Stimulated activated naive B cell treated with anti-CD40 and anti-IgM and Interleukin-4, amounts not matched to agents 10 μg/mL and 1 μg/mL and 100 μg/mL, for 72 hours (primary cell): ENCODE measurements at regions not wholly inside any gene's neighbourhood (a gene's known extent, or its start where the extent isn't known, plus 50 kb on each side); places are given as distances from the start of the nearest gene placed in this dataset.
"Not testable (repeated sequence)": the region's sequence is repeated elsewhere in the genome, so short reads cannot be mapped to it uniquely, and the experiment has no call there.

Experiments used
- ATAC-seq, 2 donors: fragments of 150-1000 bp; cut with Tn5 transposase; replicated peaks; 2 replicates each; pipeline ENCODE4 v1.10.0; 2021; ENCODE audit warnings: moderate library complexity in 1 of 2
- DNase-seq: peaks from one replicate; pipeline ENCODE4 v3.0.0; 2021
- H3K27ac Mint-ChIP-seq: one replicate; pipeline ENCODE4 v1.8.0; 2022; ENCODE audit warnings: mild to moderate bottlenecking, mixed read lengths
- H3K27me3 Mint-ChIP-seq, 2 donors: one replicate each; pipeline ENCODE4 v1.8.0; 2022; ENCODE audit warnings: mixed read lengths in 2 of 2
- H3K36me3 Mint-ChIP-seq, 2 donors: one replicate each; pipeline ENCODE4 v1.8.0; 2022; ENCODE audit warnings: mixed read lengths in 2 of 2, mild to moderate bottlenecking in 1 of 2
- H3K4me1 Mint-ChIP-seq, 2 donors: one replicate each; pipeline ENCODE4 v1.8.0; 2022; ENCODE audit warnings: mixed read lengths in 2 of 2, mild to moderate bottlenecking in 1 of 2
- H3K4me3 Mint-ChIP-seq, 2 donors: one replicate each; pipeline ENCODE4 v1.8.0; 2022; ENCODE audit warnings: mild to moderate bottlenecking in 2 of 2, mixed read lengths in 2 of 2, moderate library complexity in 1 of 2
- H3K9me3 Mint-ChIP-seq, 2 donors: one replicate each; pipeline ENCODE4 v1.8.0; 2022; ENCODE audit warnings: mixed read lengths in 2 of 2, mild to moderate bottlenecking in 1 of 2

DNA sequence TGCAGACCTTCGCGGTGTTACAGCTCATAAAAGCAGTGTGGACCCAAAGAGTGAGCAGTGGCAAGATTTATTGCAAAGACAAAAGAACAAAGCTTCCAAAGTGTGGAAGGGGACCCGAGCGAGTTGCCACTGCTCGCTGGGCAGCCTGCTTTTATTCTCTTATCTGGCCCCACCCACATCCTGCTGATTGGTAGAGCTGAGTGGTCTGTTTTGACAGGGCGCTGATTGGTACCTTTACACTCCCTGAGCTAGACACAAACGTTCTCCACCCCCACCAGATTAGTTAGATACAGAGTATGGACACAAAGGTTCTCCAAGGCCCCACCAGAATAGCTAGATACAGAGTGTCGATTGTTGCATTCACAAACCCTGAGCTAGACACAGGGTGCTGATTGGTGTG, 156.2 kb upstream of the GIMD1 start:
- not testable (repeated sequence) for H3K4me3 Mint-ChIP-seq, H3K27ac Mint-ChIP-seq, DNase-seq, H3K4me1 Mint-ChIP-seq, H3K9me3 Mint-ChIP-seq, H3K27me3 Mint-ChIP-seq, ATAC-seq, H3K36me3 Mint-ChIP-seq

DNA sequence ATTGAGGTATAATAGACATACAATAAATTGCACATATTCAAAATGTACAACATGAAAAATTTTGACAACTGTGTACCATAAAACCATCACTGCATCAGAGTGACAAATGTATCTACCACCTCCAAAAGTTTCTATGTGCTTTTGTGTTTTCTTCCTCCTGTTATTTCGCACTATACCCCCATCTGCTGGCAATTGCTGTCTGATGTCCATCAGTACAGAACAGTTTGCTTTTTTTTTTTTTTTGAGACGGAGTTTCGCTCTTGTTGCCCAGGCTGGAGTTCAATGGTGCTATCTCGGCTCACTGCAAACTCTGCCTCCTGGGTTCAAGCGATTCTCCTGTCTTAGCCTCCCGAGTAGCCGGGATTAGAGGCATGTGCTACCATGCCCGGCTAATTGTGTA, 154.3 kb upstream of the GIMD1 start:
- Mint-ChIP-seq H3K27ac (no peak overlapping the region), H3K27me3 (no peaks in the 10 kb centered on the region), H3K4me3 (no peak overlapping the region), H3K4me1 (no peaks in the 10 kb centered on the region), H3K36me3 (no peaks in the 10 kb centered on the region), H3K9me3 (peaks cover 3 to 5% of the 10 kb centered on the region in 2 donors)
- DNase-seq (no peak), ATAC-seq (no peak)

DNA sequence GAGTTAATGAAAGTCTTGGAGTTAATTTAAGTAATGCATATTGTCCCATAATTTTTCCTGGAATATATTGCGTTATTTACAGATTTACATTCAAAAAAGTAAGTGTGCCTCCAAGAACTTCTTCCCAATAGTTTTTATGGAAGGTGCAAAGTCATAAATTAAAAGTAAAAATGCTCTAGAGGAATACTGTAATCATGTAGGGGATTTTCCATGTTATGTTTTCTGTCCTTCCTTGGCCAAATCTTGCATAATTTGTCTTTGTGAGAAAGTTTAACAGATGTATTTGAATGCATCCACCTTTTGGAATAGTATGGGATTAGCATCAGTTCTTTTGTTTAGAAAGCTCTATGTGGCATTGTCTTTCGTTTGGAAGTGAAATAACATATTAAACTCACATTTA, 144.1 kb upstream of the GIMD1 start:
- Mint-ChIP-seq H3K27me3 (no peaks in the 10 kb centered on the region), H3K27ac (no peak overlapping the region), H3K36me3 (no peaks in the 10 kb centered on the region), H3K9me3 (no peaks in the 10 kb centered on the region), H3K4me1 (no peaks in the 10 kb centered on the region), H3K4me3 (no peak overlapping the region)
- ATAC-seq (no peak), DNase-seq (no peak)

DNA sequence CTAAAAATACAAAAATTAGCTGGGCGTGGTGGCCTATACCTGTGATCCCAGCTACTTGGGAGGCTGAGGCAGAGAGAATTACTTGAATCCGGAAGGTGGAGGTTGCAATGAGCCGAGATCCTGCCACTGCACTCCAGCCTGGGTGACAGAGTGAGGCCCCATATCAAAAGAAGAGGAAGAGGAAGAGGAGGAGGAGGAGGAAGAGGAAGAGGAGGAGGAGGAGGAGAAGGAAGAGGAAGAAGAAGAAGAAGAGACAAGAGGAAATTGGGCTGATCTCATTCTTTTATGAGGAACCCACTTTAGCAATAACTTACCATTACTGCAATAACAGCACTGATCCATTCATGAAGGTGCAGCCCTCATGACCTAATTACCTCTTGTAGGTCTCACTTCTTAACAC, 138.9 kb upstream of the GIMD1 start:
- no peaks in the 10 kb centered on the region for H3K36me3 Mint-ChIP-seq
- H3K4me1 Mint-ChIP-seq = no peaks in the 10 kb centered on the region
- ATAC-seq (no peak), DNase-seq (no peak)
- peaks cover 0 to under 1% of the 10 kb centered on the region in 2 donors for H3K27me3 Mint-ChIP-seq
- H3K4me3 Mint-ChIP-seq = no peak overlapping the region
- no peaks in the 10 kb centered on the region for H3K9me3 Mint-ChIP-seq
- H3K27ac Mint-ChIP-seq = no peak overlapping the region

DNA sequence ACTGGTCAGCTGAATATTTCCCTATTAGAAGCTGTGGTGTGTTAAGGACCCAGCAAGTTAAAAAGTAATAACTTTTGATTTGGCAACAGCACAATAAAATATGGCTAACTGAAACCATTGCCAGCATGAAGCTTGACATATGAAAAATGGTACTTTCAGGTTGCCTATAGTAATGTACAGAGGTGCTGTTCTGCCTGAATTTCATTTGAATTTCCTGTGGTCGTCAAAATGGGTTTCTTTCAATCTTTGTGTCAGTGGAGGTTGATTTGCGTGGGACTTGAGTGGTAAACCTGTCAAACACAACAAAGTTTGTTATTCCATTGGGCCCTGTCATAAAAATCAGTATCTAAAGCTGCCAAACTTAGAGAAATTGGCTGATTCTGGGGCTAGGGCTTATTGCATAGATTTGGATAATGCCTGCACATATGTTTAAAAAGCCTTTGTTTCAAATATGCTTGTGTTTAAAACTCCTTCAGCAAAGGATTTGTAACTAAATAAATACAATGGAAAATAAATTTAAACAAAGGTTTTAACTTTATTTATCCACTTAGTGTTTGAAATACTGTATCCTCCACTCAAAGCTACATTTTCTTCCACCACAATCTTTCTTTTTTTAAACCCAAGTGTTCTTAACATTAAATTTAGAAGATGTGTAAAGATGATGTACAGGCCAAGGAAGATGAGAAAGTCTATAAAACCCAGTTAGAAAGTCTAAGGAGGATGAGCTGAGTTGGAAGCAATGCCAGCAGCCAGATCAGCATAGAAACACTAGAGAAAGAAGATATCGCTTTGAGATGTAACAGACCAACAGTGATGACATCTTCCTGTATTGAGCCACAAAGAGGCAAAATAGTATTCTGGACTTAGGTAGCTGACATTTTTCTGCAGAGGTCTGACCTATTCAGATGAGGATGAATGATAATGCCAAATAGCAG, 134.8 kb upstream of the GIMD1 start:
- no peak overlapping the region for H3K27ac Mint-ChIP-seq
- DNase-seq (no peak), ATAC-seq (no peak)
- H3K36me3 Mint-ChIP-seq = peaks cover 0 to 1% of the 10 kb centered on the region in 2 donors
- peaks cover 2 to 7% of the 10 kb centered on the region in 2 donors for H3K9me3 Mint-ChIP-seq
- H3K4me1 Mint-ChIP-seq = peaks cover 0 to 7% of the 10 kb centered on the region in 2 donors
- H3K4me3 Mint-ChIP-seq = no peak overlapping the region
- H3K27me3 Mint-ChIP-seq = peaks cover 4 to 10% of the 10 kb centered on the region in 2 donors

DNA sequence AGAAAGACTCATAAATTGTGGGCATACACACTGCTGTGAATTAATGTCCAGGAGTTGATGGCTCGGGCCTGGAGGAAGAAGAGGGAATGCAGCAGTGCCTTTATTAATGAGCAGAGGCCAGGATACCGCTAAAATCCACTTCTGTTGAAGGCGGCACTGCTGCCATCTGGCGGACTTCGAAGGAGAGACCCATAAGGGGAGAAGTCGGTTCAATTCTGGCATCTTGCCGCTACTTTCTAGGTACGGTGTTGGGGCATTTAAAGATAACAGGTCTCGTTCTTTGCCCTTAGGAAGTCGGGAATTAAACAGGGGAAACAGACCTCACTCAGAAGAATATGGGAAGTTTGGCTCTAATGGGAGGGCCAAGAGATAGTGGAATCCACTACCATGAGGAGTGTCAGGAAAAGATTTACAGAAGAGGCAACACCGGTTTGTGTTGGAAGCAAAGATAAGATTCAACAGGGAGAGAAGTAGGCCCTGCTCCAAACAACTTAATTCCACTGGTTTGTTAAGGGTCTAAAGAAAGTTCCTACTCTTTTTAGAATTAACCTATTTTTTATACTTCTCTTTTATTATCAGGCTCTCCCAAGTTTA, 133.6 kb upstream of the GIMD1 start:
- DNase-seq (peak; percentile 6), ATAC-seq (peak; percentile 68 to 69)
- peaks cover 0 to 7% of the 10 kb centered on the region in 2 donors for H3K4me1 Mint-ChIP-seq
- H3K4me3 Mint-ChIP-seq = no peak overlapping the region
- peaks cover 0 to 1% of the 10 kb centered on the region in 2 donors for H3K36me3 Mint-ChIP-seq
- peaks cover 4 to 10% of the 10 kb centered on the region in 2 donors for H3K27me3 Mint-ChIP-seq
- peaks cover 2 to 7% of the 10 kb centered on the region in 2 donors for H3K9me3 Mint-ChIP-seq
- H3K27ac Mint-ChIP-seq = no peak overlapping the region

DNA sequence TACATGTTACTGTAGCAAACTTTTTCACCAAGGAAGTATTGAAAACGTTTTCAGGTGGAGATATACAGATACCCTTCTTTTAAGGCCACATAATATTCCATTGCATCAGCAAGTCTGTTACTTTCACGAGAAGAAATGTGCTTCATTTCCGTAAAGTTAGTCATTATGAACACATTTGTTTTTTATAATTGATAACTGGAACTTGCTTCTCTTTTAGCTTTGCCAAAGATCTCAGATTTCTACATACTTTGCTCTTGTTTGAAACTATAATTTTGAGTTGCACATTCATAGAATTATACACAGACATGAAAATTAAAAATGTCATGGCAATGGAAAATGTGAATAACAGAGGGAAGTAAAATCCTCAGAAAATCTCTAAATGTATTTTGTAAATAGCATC, 128.7 kb upstream of the GIMD1 start:
- Mint-ChIP-seq H3K9me3 (peaks cover 2 to 10% of the 10 kb centered on the region in 2 donors), H3K27ac (no peak overlapping the region), H3K4me3 (no peak overlapping the region), H3K4me1 (peaks cover 0 to 6% of the 10 kb centered on the region in 2 donors), H3K36me3 (peaks cover 0 to 1% of the 10 kb centered on the region in 2 donors), H3K27me3 (peaks cover 3 to 8% of the 10 kb centered on the region in 2 donors)
- ATAC-seq (no peak), DNase-seq (no peak)

DNA sequence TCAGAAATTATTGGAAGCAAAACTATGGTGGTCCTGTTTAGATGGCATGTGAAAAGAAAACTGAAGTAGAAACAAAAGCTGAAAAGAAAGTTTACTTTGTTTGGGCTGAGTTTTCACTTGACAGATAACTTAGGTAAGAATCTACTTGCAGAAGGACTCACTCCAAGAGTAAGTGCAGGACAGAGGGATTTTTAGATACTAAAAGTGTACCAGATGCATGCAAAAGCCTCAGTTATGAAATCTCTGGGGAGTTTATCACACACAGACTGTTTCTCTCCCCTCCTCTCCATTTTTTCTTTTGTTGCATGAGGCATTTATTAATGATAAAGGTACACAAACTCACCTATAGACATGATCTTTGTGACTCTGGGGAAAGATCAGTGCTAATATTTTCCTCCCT, 127.5 kb upstream of the GIMD1 start:
- DNase-seq (no peak), ATAC-seq (no peak)
- Mint-ChIP-seq H3K4me3 (no peak overlapping the region), H3K36me3 (peaks cover 0 to 1% of the 10 kb centered on the region in 2 donors), H3K4me1 (no peaks in the 10 kb centered on the region), H3K27me3 (no peaks in the 10 kb centered on the region), H3K9me3 (peaks cover 2 to 10% of the 10 kb centered on the region in 2 donors), H3K27ac (no peak overlapping the region)

DNA sequence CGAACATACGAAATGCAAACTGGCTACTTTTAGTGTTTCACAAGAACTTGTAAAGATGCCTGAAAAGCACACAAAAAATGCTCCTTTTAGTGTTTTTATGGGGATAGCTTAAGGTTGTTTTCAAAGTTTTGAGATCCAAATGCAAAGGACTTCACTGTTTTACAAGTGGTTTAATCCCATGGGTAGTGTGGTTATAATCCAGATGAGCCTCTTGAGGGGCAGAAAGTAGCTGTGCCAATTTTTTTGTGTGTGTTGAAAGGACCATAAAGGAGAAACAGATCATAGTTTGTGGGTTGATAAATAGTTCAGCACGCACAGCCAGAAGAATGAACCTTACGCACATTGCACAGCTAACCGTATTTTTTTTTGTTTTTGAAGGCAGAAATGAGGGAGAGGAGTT, 126.9 kb upstream of the GIMD1 start:
- no peaks in the 10 kb centered on the region for H3K27me3 Mint-ChIP-seq

DNA sequence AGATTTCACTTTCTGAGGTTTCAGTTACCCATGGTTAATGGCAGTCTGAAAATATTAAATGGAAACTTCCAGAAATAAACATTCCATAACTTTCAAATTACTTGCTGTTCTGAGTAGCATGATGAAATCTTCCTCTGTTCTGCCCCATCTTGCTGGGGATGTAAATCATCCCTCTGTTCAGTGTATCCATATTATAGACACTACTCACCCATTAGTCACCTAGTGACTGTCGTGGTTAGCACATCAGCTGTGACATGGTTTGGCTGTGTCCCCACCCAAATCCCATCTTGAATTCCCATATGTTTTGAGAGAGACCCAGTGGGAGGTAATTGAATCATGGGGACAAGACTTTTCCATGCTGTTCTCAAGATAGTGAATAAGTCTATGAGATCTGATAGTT, 125.5 kb upstream of the GIMD1 start:
- no peak overlapping the region for H3K4me3 Mint-ChIP-seq
- peaks cover 0 to 1% of the 10 kb centered on the region in 2 donors for H3K36me3 Mint-ChIP-seq
- no peaks in the 10 kb centered on the region for H3K4me1 Mint-ChIP-seq
- no peak overlapping the region for H3K27ac Mint-ChIP-seq
- DNase-seq (no peak), ATAC-seq (no peak)
- peaks cover 4 to 7% of the 10 kb centered on the region in 2 donors for H3K9me3 Mint-ChIP-seq
- H3K27me3 Mint-ChIP-seq = no peaks in the 10 kb centered on the region

More for the DNA sequence above, 126.9 kb upstream of the GIMD1 start:
- Mint-ChIP-seq H3K4me3 (no peak overlapping the region), H3K9me3 (peaks cover 4 to 10% of the 10 kb centered on the region in 2 donors), H3K4me1 (no peaks in the 10 kb centered on the region), H3K27ac (no peak overlapping the region), H3K36me3 (peaks cover 0 to 1% of the 10 kb centered on the region in 2 donors)
- ATAC-seq (no peak), DNase-seq (no peak)

DNA sequence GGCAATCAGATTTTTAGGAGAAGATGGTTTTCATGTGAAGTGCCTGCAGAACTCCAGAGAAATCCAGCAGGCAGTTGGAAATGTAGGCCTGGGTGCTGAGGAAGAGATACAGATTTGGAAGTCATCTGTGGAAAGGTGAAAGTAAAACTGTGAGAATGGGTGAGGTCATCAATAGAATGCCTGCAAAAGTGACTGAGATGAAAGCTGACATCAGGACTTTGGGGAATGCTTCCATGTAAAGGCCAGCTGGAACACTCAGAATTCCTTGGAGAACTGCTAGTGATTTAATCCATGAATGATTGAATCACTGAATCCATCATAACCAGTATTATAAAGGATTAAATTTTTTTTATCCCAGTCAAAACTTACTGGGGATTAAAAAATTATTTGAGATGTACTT, 124.5 kb upstream of the GIMD1 start:
- Mint-ChIP-seq H3K4me1 (no peaks in the 10 kb centered on the region), H3K27me3 (no peaks in the 10 kb centered on the region), H3K9me3 (peaks cover 2 to 3% of the 10 kb centered on the region in 2 donors), H3K4me3 (no peak overlapping the region), H3K36me3 (no peaks in the 10 kb centered on the region), H3K27ac (no peak overlapping the region)
- ATAC-seq (no peak), DNase-seq (no peak)

DNA sequence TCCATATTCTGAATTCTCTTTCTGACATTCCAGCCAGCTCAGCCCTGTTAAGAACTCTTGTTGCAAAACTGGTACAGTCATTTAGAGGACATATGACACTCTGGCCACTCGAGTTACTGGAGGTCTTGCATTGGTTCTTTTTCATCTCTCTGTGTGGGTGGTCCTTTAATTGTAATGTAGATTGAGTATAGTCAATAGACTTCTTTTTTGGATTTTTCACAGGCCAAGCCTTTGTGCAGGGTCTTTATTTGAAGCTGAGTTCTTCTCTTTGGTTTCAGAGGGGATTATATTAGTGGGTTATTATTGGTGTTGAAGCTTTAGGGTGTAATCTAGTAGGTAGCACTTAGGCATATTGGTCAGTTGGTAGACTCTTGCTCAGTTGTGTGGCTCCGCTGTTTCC, 118.0 kb upstream of the GIMD1 start:
- peaks cover 0 to 10% of the 10 kb centered on the region in 2 donors for H3K27me3 Mint-ChIP-seq
- H3K4me3 Mint-ChIP-seq = no peak overlapping the region
- H3K36me3 Mint-ChIP-seq = no peaks in the 10 kb centered on the region
- DNase-seq (no peak), ATAC-seq (no peak)
- H3K4me1 Mint-ChIP-seq = no peaks in the 10 kb centered on the region
- peaks cover 0 to 7% of the 10 kb centered on the region in 2 donors for H3K9me3 Mint-ChIP-seq
- H3K27ac Mint-ChIP-seq = no peak overlapping the region

DNA sequence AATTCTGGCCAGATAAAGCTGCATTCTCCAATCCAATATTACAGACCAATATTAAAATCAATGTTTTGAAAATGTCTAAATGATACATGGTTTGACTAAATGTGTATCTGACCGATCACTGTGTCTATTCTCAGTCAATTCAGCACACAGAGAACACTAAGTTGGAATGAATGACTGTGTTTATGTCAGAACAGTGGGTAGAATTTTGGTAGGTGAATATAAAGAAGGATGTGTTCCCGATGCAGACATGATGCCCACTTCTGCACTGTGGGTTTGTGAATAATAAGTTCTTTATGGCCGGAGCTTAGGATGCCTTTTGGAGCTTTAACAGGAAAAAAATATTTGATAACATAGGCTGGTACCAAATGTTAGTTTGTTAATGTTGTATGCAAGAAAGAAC, 113.2 kb upstream of the GIMD1 start:
- Mint-ChIP-seq H3K27ac (no peak overlapping the region), H3K36me3 (no peaks in the 10 kb centered on the region), H3K4me1 (no peaks in the 10 kb centered on the region), H3K9me3 (peaks cover 0 to 5% of the 10 kb centered on the region in 2 donors), H3K4me3 (no peak overlapping the region), H3K27me3 (peaks cover 0 to 10% of the 10 kb centered on the region in 2 donors)
- ATAC-seq (no peak), DNase-seq (no peak)

DNA sequence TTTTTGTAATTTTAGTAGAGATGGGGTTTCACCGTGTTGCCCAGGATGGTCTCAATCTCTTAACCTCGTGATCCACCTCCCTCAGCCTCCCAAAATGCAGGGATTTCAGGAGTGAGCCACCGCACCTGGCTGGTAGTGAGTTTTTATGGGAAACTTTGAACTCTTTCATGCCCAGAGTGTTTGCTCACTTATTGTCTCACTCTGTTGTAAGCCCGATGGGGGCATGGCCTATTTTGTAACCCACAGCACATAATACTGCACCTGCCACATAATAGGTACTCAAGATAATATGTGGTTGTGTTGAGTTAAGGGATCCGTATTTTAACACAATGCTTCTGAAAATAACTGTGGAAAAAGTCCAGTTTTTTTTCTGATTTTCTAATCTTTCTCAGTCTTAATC, 109.6 kb upstream of the GIMD1 start:
- ATAC-seq (no peak), DNase-seq (no peak)
- H3K4me1 Mint-ChIP-seq = no peaks in the 10 kb centered on the region
- peaks cover 0 to 5% of the 10 kb centered on the region in 2 donors for H3K9me3 Mint-ChIP-seq
- no peaks in the 10 kb centered on the region for H3K27me3 Mint-ChIP-seq
- H3K36me3 Mint-ChIP-seq = no peaks in the 10 kb centered on the region
- no peak overlapping the region for H3K4me3 Mint-ChIP-seq
- H3K27ac Mint-ChIP-seq = no peak overlapping the region

DNA sequence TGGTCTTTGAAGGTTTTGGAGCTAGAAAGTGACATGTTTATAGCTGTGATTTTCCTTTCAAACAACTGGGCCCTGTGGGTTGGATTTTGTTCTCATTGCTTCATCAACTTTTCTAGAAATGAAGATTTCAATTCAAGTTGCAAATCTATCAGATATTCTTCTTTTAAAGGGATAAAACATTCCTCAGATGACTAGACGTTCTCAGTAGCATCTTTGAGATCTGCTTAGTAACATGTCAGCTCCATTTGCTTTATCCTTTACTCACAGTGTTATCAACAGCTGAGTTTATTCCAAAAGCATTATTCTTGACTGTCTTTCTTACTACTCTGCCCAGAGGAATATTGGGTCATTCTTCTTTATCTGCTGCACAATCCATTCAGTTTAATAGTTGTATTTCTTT, 108.2 kb upstream of the GIMD1 start:
- H3K9me3 Mint-ChIP-seq = peaks cover 2 to 5% of the 10 kb centered on the region in 2 donors
- no peak overlapping the region for H3K4me3 Mint-ChIP-seq
- H3K36me3 Mint-ChIP-seq = no peaks in the 10 kb centered on the region
- ATAC-seq (no peak), DNase-seq (no peak)
- H3K27me3 Mint-ChIP-seq = no peaks in the 10 kb centered on the region
- H3K4me1 Mint-ChIP-seq = no peaks in the 10 kb centered on the region
- no peak overlapping the region for H3K27ac Mint-ChIP-seq
